Sigmoid colon (tissue), 4 donors: ENCODE measurements at regions not wholly inside any gene's neighbourhood (a gene's known extent, or its start where the extent isn't known, plus 50 kb on each side); places are given as distances from the start of the nearest gene placed in this dataset.

ENCODE experiments used
- EP300 ChIP-seq, 4 donors: sonication (generic); formaldehyde crosslinking; IDR thresholded peaks; one replicate each; pipeline ENCODE4 v1.6.1; 2017; ENCODE audit warnings: antibody characterized with exemption in 4 of 4
- POLR2A ChIP-seq, 2 donors: fragments of 450-650 bp; IDR thresholded peaks; one replicate each; pipeline ENCODE4 v1.6.1; 2016; ENCODE audit warnings: antibody characterized with exemption in 2 of 2, mild to moderate bottlenecking in 2 of 2, moderate library complexity in 2 of 2
- TF ChIP-seq, protein P1 (sequence below), 4 experiments: fragments of 450-650 bp in 3 of 4; fragments of 200-600 bp in 1 of 4; IDR thresholded peaks; one replicate each; pipeline ENCODE4 v1.5.1; 2016 to 2019; ENCODE audit warnings: antibody characterized with exemption in 4 of 4, mild to moderate bottlenecking in 3 of 4, moderate library complexity in 2 of 4

DNA sequence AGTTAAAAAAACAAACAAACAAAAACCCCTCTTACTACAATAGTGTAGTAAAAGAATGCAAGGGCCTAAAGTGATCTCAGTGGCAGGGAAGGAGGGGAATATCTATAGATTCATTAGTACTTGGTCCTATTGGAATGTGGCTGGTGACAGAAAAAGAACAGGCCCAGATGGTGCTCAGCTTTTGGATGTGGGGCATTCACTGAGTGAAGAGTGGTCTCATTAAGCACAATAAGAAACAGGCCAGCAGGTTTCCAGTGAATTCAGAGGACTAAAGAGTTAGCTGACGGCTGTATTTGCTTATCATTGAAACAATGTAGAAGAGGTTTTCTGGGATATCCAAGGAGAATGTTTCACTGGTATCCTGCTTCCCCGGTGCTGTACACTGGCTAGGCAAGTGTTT is 243.8 kb upstream of the HHIP start:
- TF ChIP-seq, protein P1, sequence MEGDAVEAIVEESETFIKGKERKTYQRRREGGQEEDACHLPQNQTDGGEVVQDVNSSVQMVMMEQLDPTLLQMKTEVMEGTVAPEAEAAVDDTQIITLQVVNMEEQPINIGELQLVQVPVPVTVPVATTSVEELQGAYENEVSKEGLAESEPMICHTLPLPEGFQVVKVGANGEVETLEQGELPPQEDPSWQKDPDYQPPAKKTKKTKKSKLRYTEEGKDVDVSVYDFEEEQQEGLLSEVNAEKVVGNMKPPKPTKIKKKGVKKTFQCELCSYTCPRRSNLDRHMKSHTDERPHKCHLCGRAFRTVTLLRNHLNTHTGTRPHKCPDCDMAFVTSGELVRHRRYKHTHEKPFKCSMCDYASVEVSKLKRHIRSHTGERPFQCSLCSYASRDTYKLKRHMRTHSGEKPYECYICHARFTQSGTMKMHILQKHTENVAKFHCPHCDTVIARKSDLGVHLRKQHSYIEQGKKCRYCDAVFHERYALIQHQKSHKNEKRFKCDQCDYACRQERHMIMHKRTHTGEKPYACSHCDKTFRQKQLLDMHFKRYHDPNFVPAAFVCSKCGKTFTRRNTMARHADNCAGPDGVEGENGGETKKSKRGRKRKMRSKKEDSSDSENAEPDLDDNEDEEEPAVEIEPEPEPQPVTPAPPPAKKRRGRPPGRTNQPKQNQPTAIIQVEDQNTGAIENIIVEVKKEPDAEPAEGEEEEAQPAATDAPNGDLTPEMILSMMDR (IDR thresholded peaks at IDR 0.05): no peak
- no peak for TF ChIP-seq POLR2A (IDR thresholded peaks at IDR 0.05)
- no peak for TF ChIP-seq EP300 (IDR thresholded peaks at IDR 0.05)
